Suppressor macrophage treated with lipopolysaccharide for 4 hours (primary cell): ENCODE measurements at regions not wholly inside any gene's neighbourhood (a gene's known extent, or its start where the extent isn't known, plus 50 kb on each side); places are given as distances from the start of the nearest gene placed in this dataset.

Experiments used
- DNase-seq: peaks from one replicate; pipeline ENCODE4 v3.0.0-alpha.2; 2020

GRCh38 chr5:31137676-31138075 is 55.8 kb upstream of the CDH6 start:
- no peak for DNase-seq

GRCh38 chr5:31135542-31135941 is 57.9 kb upstream of the CDH6 start:
- no peak for DNase-seq

- peak; percentile 35 for DNase-seq
Observed at GRCh38 chr5:31133488-31133887, 60.0 kb upstream of the CDH6 start.

GRCh38 chr5:31131381-31131891 is 62.0 kb upstream of the CDH6 start:
- DNase-seq: peak; percentile 27

GRCh38 chr5:31130676-31131075 is 62.8 kb upstream of the CDH6 start:
- DNase-seq: no peak

GRCh38 chr5:31124651-31125305 is 68.7 kb upstream of the CDH6 start:
- no peak for DNase-seq

- DNase-seq: no peak
Observed at GRCh38 chr5:31124026-31124425, 69.5 kb upstream of the CDH6 start.

- no peak for DNase-seq
Observed at GRCh38 chr5:31122998-31123951, 70.2 kb upstream of the CDH6 start.

- no peak for DNase-seq
Observed at GRCh38 chr5:31121224-31121623, 72.3 kb upstream of the CDH6 start.

- DNase-seq: no peak
Observed at GRCh38 chr5:31120642-31120948, 72.9 kb upstream of the CDH6 start.

- DNase-seq: peak; percentile 8
Observed at GRCh38 chr5:31119938-31120641, 73.4 kb upstream of the CDH6 start.

- peak; percentile 18 for DNase-seq
Observed at GRCh38 chr5:31116466-31117031, 76.9 kb upstream of the CDH6 start.

- no peak for DNase-seq
Observed at GRCh38 chr5:31114817-31115216, 78.7 kb upstream of the CDH6 start.

- DNase-seq: no peak
Observed at GRCh38 chr5:31113666-31114350, 79.7 kb upstream of the CDH6 start.

GRCh38 chr5:31113101-31113500 is 80.4 kb upstream of the CDH6 start:
- DNase-seq: no peak

- DNase-seq: no peak
Observed at GRCh38 chr5:31107091-31107518, 86.4 kb upstream of the CDH6 start.

GRCh38 chr5:31106691-31107090 is 86.8 kb upstream of the CDH6 start:
- DNase-seq: no peak

GRCh38 chr5:31106278-31106677 is 87.2 kb upstream of the CDH6 start:
- no peak for DNase-seq

- DNase-seq: no peak
Observed at GRCh38 chr5:31104775-31105174, 88.7 kb upstream of the CDH6 start.

GRCh38 chr5:31100781-31101310 is 92.6 kb upstream of the CDH6 start:
- DNase-seq: no peak

GRCh38 chr5:31100047-31100575 is 93.4 kb upstream of the CDH6 start:
- no peak for DNase-seq

GRCh38 chr5:31098811-31099210 is 94.7 kb upstream of the CDH6 start:
- no peak for DNase-seq
